Brain microvascular endothelial cell (primary cell): ENCODE measurements at regions not wholly inside any gene's neighbourhood (a gene's known extent, or its start where the extent isn't known, plus 50 kb on each side); places are given as distances from the start of the nearest gene placed in this dataset.

Experiments
- DNase-seq: peaks from one replicate; pipeline ENCODE4 v3.0.0-alpha.2; 2020
- H3K27ac ChIP-seq: fragments of 250-450 bp; sonication (Bioruptor Pico); 2 replicates; pipeline ENCODE4 v1.5.1; 2020; ENCODE audit warnings: mild to moderate bottlenecking, moderate library complexity
- H3K27me3 ChIP-seq: fragments of 250-450 bp; sonication (Bioruptor Pico); replicated peaks from 2 replicates; pipeline ENCODE4 v1.5.1; 2020; ENCODE audit warnings: mild to moderate bottlenecking
- H3K36me3 ChIP-seq: fragments of 250-450 bp; sonication (Bioruptor Pico); replicated peaks from 2 replicates; pipeline ENCODE4 v1.5.1; 2020; ENCODE audit warnings: mild to moderate bottlenecking
- H3K4me3 ChIP-seq: 2 replicates; pipeline ENCODE4 v1.5.1; 2011; ENCODE audit warnings: low read depth, mild to moderate bottlenecking, control low read depth, low read length, moderate library complexity
- CTCF ChIP-seq: IDR thresholded peaks from 2 replicates; pipeline ENCODE4 v1.5.1; 2011; ENCODE audit warnings: low read depth, mild to moderate bottlenecking, moderate library complexity, low read length, control low read depth, inconsistent platforms; ENCODE audit errors: missing control alignments
- in situ Hi-C: cut with HindIII; loops from 2 replicates; pipeline ENCODE4 v1.10.0; 2017; ENCODE audit warnings: low sequenced_read_pairs, low pct_ligation_motif_present

GRCh38 chr2:121102941-121103340 lies 182.1 kb downstream of the TFCP2L1 start:
- in situ Hi-C loops, result no loop called here
- DNase-seq, result no peak
- H3K4me3 ChIP-seq, result no peak overlapping the region
- H3K27ac ChIP-seq, result no peak overlapping the region
- peaks cover 9% of the 10 kb centered on the region for H3K27me3 ChIP-seq
- no peak for TF ChIP-seq CTCF
- H3K36me3 ChIP-seq, result no peaks in the 10 kb centered on the region

GRCh38 chr2:121103960-121104359 lies 181.0 kb downstream of the TFCP2L1 start:
- DNase-seq, result no peak

GRCh38 chr2:121104721-121105141 lies 180.3 kb downstream of the TFCP2L1 start:
- no peak for DNase-seq
- peaks cover 6% of the 10 kb centered on the region for H3K27me3 ChIP-seq
- no peak overlapping the region for H3K4me3 ChIP-seq
- TF ChIP-seq CTCF, result no peak
- H3K36me3 ChIP-seq, result no peaks in the 10 kb centered on the region
- H3K27ac ChIP-seq, result no peak overlapping the region
- in situ Hi-C loops, result no loop called here

More at GRCh38 chr2:121103960-121104359, 181.0 kb downstream of the TFCP2L1 start:
- no peak overlapping the region for H3K4me3 ChIP-seq
- in situ Hi-C loops, result no loop called here
- peaks cover 6% of the 10 kb centered on the region for H3K27me3 ChIP-seq
- TF ChIP-seq CTCF, result no peak
- H3K27ac ChIP-seq, result no peak overlapping the region
- no peaks in the 10 kb centered on the region for H3K36me3 ChIP-seq

GRCh38 chr2:121110924-121111323 lies 174.1 kb downstream of the TFCP2L1 start:
- H3K27ac ChIP-seq, result no peak overlapping the region
- in situ Hi-C loops, result no loop called here
- TF ChIP-seq CTCF, result no peak
- DNase-seq, result no peak
- no peaks in the 10 kb centered on the region for H3K27me3 ChIP-seq
- H3K4me3 ChIP-seq, result no peak overlapping the region
- no peaks in the 10 kb centered on the region for H3K36me3 ChIP-seq

- in situ Hi-C loops, result no loop called here
- TF ChIP-seq CTCF, result no peak
- Histone ChIP-seq H3K36me3 (no peaks in the 10 kb centered on the region), H3K27ac (no peak overlapping the region), H3K27me3 (no peaks in the 10 kb centered on the region), H3K4me3 (no peak overlapping the region)
- no peak for DNase-seq
Measured at GRCh38 chr2:121118951-121119350, 166.1 kb downstream of the TFCP2L1 start.

- H3K27me3 ChIP-seq, result no peaks in the 10 kb centered on the region
- no peak for DNase-seq
- no peak for TF ChIP-seq CTCF
- no peaks in the 10 kb centered on the region for H3K36me3 ChIP-seq
- no peak overlapping the region for H3K27ac ChIP-seq
- in situ Hi-C loops, result no loop called here
- no peak overlapping the region for H3K4me3 ChIP-seq
Measured at GRCh38 chr2:121120411-121120810, 164.6 kb downstream of the TFCP2L1 start.
